HG02981 (cell line): ENCODE measurements at regions not wholly inside any gene's neighbourhood (a gene's known extent, or its start where the extent isn't known, plus 50 kb on each side); places are given as distances from the start of the nearest gene placed in this dataset.
"Not testable (repeated sequence)": the region's sequence is repeated elsewhere in the genome, so short reads cannot be mapped to it uniquely, and the experiment has no call there.

Experiments
- ATAC-seq: cut with Tn5 transposase; IDR thresholded peaks from one replicate; pipeline ENCODE4 v1.9.1; 2021; ENCODE audit warnings: mild to moderate bottlenecking, moderate library complexity; ENCODE audit not compliant: unreplicated experiment

- ATAC-seq = not testable (repeated sequence)
Observed at GRCh38 chr12:131659976-131660375, 50.9 kb upstream of the SFSWAP start.

GRCh38 chr12:131660401-131660800, 50.5 kb upstream of the SFSWAP start:
- not testable (repeated sequence) for ATAC-seq
